ENCODE measurements at regions not wholly inside any gene's neighbourhood (a gene's known extent, or its start where the extent isn't known, plus 50 kb on each side); places are given as distances from the start of the nearest gene placed in this dataset.

DNA sequence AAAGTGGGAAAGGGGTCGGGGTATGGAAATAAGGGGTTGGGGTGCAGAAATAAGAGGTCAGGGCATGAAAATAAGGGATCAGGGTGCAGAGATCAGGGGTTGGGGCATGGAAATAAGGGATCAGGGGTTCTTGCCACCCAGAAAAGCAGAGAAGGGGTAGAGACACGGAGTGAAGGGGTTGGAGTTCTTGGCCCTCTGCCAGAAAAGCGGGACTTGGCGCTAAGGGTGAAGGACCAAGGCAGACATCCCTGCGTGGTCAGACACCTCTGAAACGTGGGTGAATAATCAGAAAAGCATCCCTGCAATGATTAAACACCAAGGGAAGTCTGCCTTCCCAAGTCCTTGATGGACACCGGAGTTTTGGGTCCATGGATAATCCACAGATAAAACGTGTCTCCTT lies 1521.6 kb upstream of the SLC39A10 start:
- TF ChIP-seq CTCF (IDR thresholded peaks at IDR 0.05) (no peak), ZFX (IDR thresholded peaks at IDR 0.05; ENCODE audit: borderline replicate concordance) (no peak)

All from 22Rv1 (cell line).